K562 (cell line): ENCODE measurements at regions not wholly inside any gene's neighbourhood (a gene's known extent, or its start where the extent isn't known, plus 50 kb on each side); places are given as distances from the start of the nearest gene placed in this dataset.

ENCODE experiments used
- ATAC-seq: fragments of 200-7000 bp; cut with Tn5 transposase; 3 replicates; pipeline ENCODE4 v1.9.1; 2020; ENCODE audit warnings: moderate library complexity
- BruUV-seq: library from RNA; stranded (reverse); fragments of 400-500 nt; replicated peaks from 2 replicates; lab custom pipeline; 2021; lab: Mats Ljungman, UMichigan
- CTCF ChIA-PET: fragments of 300-600 bp; formaldehyde crosslinking; extraction: SDS; loops from one replicate; lab custom pipeline; 2021; ENCODE audit warnings: low intra/inter-chr PET ratio; lab: Yijun Ruan, JAX
- POLR2A ChIA-PET: fragments of 300-600, 350-650 bp; sonication (Branson Sonifier 250); formaldehyde crosslinking; extraction: SDS; loops from one replicate; lab custom pipeline; 2021; ENCODE audit warnings: antibody characterized with exemption, inconsistent platforms; lab: Yijun Ruan, JAX
- DNase-seq, 4 experiments: peaks; one replicate each; pipeline versions ENCODE4 v3.0.0 to v3.0.0-alpha.2; 2011 to 2018; ENCODE audit warnings: low spot score in 3 of 4, mixed read lengths in 3 of 4; ENCODE audit errors: extremely low read depth in 1 of 4
- FAIRE-seq: peaks from 2 replicates; lab custom pipeline; 2011; peaks lifted over from hg19 to GRCh38; lab: Jason Lieb, UNC
- H2AFZ ChIP-seq: 2 replicates; pipeline ENCODE4 v1.6.0; 2011; ENCODE audit warnings: low read depth, low read length, control low read depth, inconsistent platforms
- H3K27ac ChIP-seq: fragments of 200-600 bp; 3 replicates; pipeline ENCODE4 v1.8.0; 2011; ENCODE audit warnings: low read depth, mild to moderate bottlenecking, control low read depth, inconsistent platforms, low read length, moderate library complexity, mixed read lengths; ENCODE audit errors: extremely low read depth
- H3K27me3 ChIP-seq, 2 experiments: fragments of 300-600 bp in 1 of 2; 2 replicates in 1 of 2; 3 replicates in 1 of 2; pipeline versions ENCODE4 v1.6.0 to v1.8.0; 2011; ENCODE audit warnings: inconsistent platforms in 2 of 2, low read length in 2 of 2, mild to moderate bottlenecking in 1 of 2, mixed read lengths in 1 of 2, moderate library complexity in 1 of 2; ENCODE audit not compliant: control insufficient read depth in 2 of 2, insufficient read depth in 2 of 2
- H3K36me3 ChIP-seq: fragments of 300-600 bp; 3 replicates; pipeline ENCODE4 v1.8.0; 2011; ENCODE audit warnings: mild to moderate bottlenecking, low read length, inconsistent platforms; ENCODE audit not compliant: control insufficient read depth, insufficient read depth
- H3K4me1 ChIP-seq, 2 experiments: fragments of 200-600 bp in 1 of 2; replicated peaks in 1 of 2; 2 replicates in 1 of 2; 3 replicates in 1 of 2; pipeline versions ENCODE4 v1.5.1 to v1.8.0; 2011; ENCODE audit warnings: inconsistent platforms in 2 of 2, low read length in 2 of 2, mild to moderate bottlenecking in 1 of 2, mixed read lengths in 1 of 2, moderate library complexity in 1 of 2; ENCODE audit not compliant: control insufficient read depth in 2 of 2, insufficient read depth in 2 of 2
- H3K4me2 ChIP-seq: 2 replicates; pipeline ENCODE4 v1.6.1; 2011; ENCODE audit warnings: low read length, control low read depth, inconsistent platforms, mixed read lengths; ENCODE audit not compliant: insufficient read depth
- H3K4me3 ChIP-seq: fragments of 200-600 bp; sonication (generic), shearing (Covaris generic); 2 replicates; pipeline ENCODE4 v1.5.1; 2016; ENCODE audit warnings: control low read depth, inconsistent platforms
- H3K79me2 ChIP-seq: fragments of 200-600 bp; 3 replicates; pipeline ENCODE4 v1.8.0; 2011; ENCODE audit warnings: low read length, inconsistent platforms; ENCODE audit not compliant: control insufficient read depth, insufficient read depth
- H3K9ac ChIP-seq, 2 experiments: 2 replicates each; pipeline versions ENCODE4 v1.6.0 to v1.6.1; 2011; ENCODE audit warnings: low read depth in 2 of 2, low read length in 2 of 2, control low read depth in 1 of 2, inconsistent platforms in 1 of 2, mild to moderate bottlenecking in 1 of 2, mixed read lengths in 1 of 2; ENCODE audit not compliant: insufficient read depth in 1 of 2
- H3K9me1 ChIP-seq: one replicate; pipeline ENCODE4 v1.6.0; 2011; ENCODE audit warnings: inconsistent platforms, mild to moderate bottlenecking, low read length, moderate library complexity; ENCODE audit not compliant: control insufficient read depth, insufficient read depth
- H3K9me3 ChIP-seq: replicated peaks from 2 replicates; pipeline ENCODE4 v1.5.1; 2011; ENCODE audit warnings: low read depth, low read length, inconsistent platforms; ENCODE audit not compliant: control insufficient read depth, insufficient read depth
- H4K20me1 ChIP-seq: replicated peaks from 2 replicates; pipeline ENCODE4 v1.6.1; 2011; ENCODE audit warnings: low read length, inconsistent platforms, mixed read lengths; ENCODE audit not compliant: control insufficient read depth, insufficient read depth
- GTF3C2 ChIP-seq: IDR thresholded peaks from 3 replicates; pipeline ENCODE4 v1.6.1; 2011; ENCODE audit warnings: borderline replicate concordance, mild to moderate bottlenecking, moderate library complexity; ENCODE audit not compliant: insufficient read length; ENCODE audit errors: extremely low read depth
- HMG20A ChIP-seq: fragments of 450-650 bp; formaldehyde crosslinking; conservative IDR thresholded peaks from 2 replicates; pipeline ENCODE4 v1.4.0; 2020; ENCODE audit warnings: mild to moderate bottlenecking, mixed read lengths
- IRF1 ChIP-seq: sonication (generic); formaldehyde crosslinking; IDR thresholded peaks from 2 replicates; pipeline ENCODE4 v1.8.0; 2022; ENCODE audit warnings: missing genetic modification reagents, mild to moderate bottlenecking, borderline replicate concordance
- KDM4B ChIP-seq, 2 experiments: fragments of 450-650 bp in 1 of 2; sonication (generic) in 1 of 2; IDR thresholded peaks; 2 replicates each; pipeline ENCODE4 v1.6.1; 2016 to 2017; ENCODE audit warnings: borderline replicate concordance in 2 of 2, antibody characterized with exemption in 1 of 2, low read depth in 1 of 2, mild to moderate bottlenecking in 1 of 2
- L3MBTL2 ChIP-seq: fragments of 450-650 bp; IDR thresholded peaks from 2 replicates; pipeline ENCODE4 v1.6.1; 2016; ENCODE audit warnings: mild to moderate bottlenecking, moderate library complexity
- MCM3 ChIP-seq: fragments of 450-650 bp; IDR thresholded peaks from 2 replicates; pipeline ENCODE4 v1.6.1; 2016
- NFXL1 ChIP-seq: fragments of 450-650 bp; formaldehyde crosslinking; IDR thresholded peaks from 2 replicates; pipeline ENCODE4 v1.4.0; 2021; ENCODE audit warnings: mild to moderate bottlenecking
- RBM34 ChIP-seq: fragments of 200-400 bp; formaldehyde crosslinking; IDR thresholded peaks from 2 replicates; pipeline ENCODE4 v1.6.1; 2018; ENCODE audit warnings: low read length, borderline replicate concordance; ENCODE audit not compliant: insufficient read depth
- ZBTB2 ChIP-seq: fragments of 450-650 bp; IDR thresholded peaks from 2 replicates; pipeline ENCODE4 v1.6.1; 2016; ENCODE audit warnings: antibody characterized with exemption
- ZNF121 ChIP-seq: sonication (generic); formaldehyde crosslinking; conservative IDR thresholded peaks from 2 replicates; pipeline ENCODE4 v1.8.0; 2022; ENCODE audit warnings: missing genetic modification reagents
- WGBS: fragments of 100-300 bp; shearing (Covaris generic); methylation state at CpG from one replicate; pipeline ENCODE4 v1.1.6; 2016; ENCODE audit warnings: low coverage, mixed read lengths; ENCODE audit not compliant: insufficient coverage; ENCODE audit errors: missing lambda C conversion rate; 5-methylcytosine and 5-hydroxymethylcytosine counted together
- in situ Hi-C: fragments of 300-500 bp; cut with MboI; formaldehyde crosslinking; loops from 4 replicates; pipeline ENCODE4 v1.15.0; 2018; ENCODE audit warnings: inconsistent platforms, mixed read lengths
- intact Hi-C: fragments of 100-400 bp; cut with micrococcal nuclease; formaldehyde crosslinking; loops from 2 replicates; pipeline ENCODE4 v1.14.2; 2022

GRCh38 chr3:86658876-86659275 lies 332.1 kb downstream of the VGLL3 start:
- TF ChIP-seq MCM3 = no peak
- TF ChIP-seq RBM34 = no peak
- no peak for TF ChIP-seq KDM4B (IDR thresholded peaks at IDR 0.05; ENCODE audit: borderline replicate concordance in 2 of 2, low read depth in 1 of 2)
- TF ChIP-seq L3MBTL2 = no peak
- Histone ChIP-seq H3K36me3 (no peaks in the 10 kb centered on the region), H3K79me2 (no peaks in the 10 kb centered on the region), H3K9ac (no peak overlapping the region), H3K27ac (no peak overlapping the region), H3K9me3 (no peaks in the 10 kb centered on the region), H3K4me1 (no peaks in the 10 kb centered on the region), H2AFZ (no peak overlapping the region), H3K27me3 (no peaks in the 10 kb centered on the region), H3K4me3 (no peak overlapping the region), H3K4me2 (no peak overlapping the region), H3K9me1 (no peaks in the 10 kb centered on the region), H4K20me1 (no peaks in the 10 kb centered on the region)
- BruUV-seq = no TSS peak
- no peak for FAIRE-seq
- intact Hi-C loops (no loop called here), in situ Hi-C loops (no loop called here)
- WGBS = 0% methylated on average over 1 of the region's 1 CpG
- DNase-seq = no peak
- ChIA-PET POLR2A (no interaction called here), CTCF (no interaction called here)
- ATAC-seq = no peak

- Histone ChIP-seq H3K9me3 (no peaks in the 10 kb centered on the region), H4K20me1 (no peaks in the 10 kb centered on the region), H3K36me3 (no peaks in the 10 kb centered on the region), H3K79me2 (no peaks in the 10 kb centered on the region), H3K9me1 (no peaks in the 10 kb centered on the region), H3K4me3 (no peak overlapping the region), H2AFZ (no peak overlapping the region), H3K27me3 (no peaks in the 10 kb centered on the region), H3K4me1 (no peaks in the 10 kb centered on the region), H3K4me2 (no peak overlapping the region), H3K9ac (no peak overlapping the region), H3K27ac (no peak overlapping the region)
- 0% methylated on average over 5 of the region's 6 CpGs for WGBS
- intact Hi-C loops (no loop called here), in situ Hi-C loops (no loop called here)
- ChIA-PET CTCF (no interaction called here), POLR2A (no interaction called here)
- BruUV-seq = no TSS peak
- DNase-seq (no peak), FAIRE-seq (no peak), ATAC-seq (no peak)
- TF ChIP-seq ZNF121 (CRISPR knock-in tag) (no peak), HMG20A (CRISPR knock-in tag) (no peak), GTF3C2 (no peak), NFXL1 (no peak), ZBTB2 (no peak), IRF1 (CRISPR knock-in tag) (no peak)
Observed at GRCh38 chr3:86654806-86655460, 336.0 kb downstream of the VGLL3 start.
